HEK293 (cell line): ENCODE measurements at regions not wholly inside any gene's neighbourhood (a gene's known extent, or its start where the extent isn't known, plus 50 kb on each side); places are given as distances from the start of the nearest gene placed in this dataset.

Experiments used
- CTCF ChIA-PET: fragments of 350-600 bp; formaldehyde crosslinking; extraction: SDS; loops from one replicate; lab custom pipeline; 2021; ENCODE audit warnings: antibody characterized with exemption; lab: Yijun Ruan, JAX
- POLR2A ChIA-PET: fragments of 300-600 bp; formaldehyde crosslinking; extraction: SDS; loops from one replicate; lab custom pipeline; 2020; ENCODE audit warnings: antibody characterized with exemption, inconsistent platforms; lab: Yijun Ruan, JAX
- H3K27ac ChIP-seq: fragments of 200-500 bp; sonication (Bioruptor generic); 2 replicates; pipeline ENCODE4 v1.5.1; 2014; ENCODE audit warnings: low read depth, low read length, control low read depth, inconsistent platforms; ENCODE audit errors: extremely low read depth
- H3K36me3 ChIP-seq, 2 experiments: fragments of 200-500 bp in 1 of 2; sonication (Bioruptor generic) in 1 of 2; 1 replicate in 1 of 2; 2 replicates in 1 of 2; pipeline ENCODE4 v1.5.1; 2014 to 2017; ENCODE audit warnings: inconsistent platforms in 2 of 2, low read length in 2 of 2; ENCODE audit not compliant: control insufficient read depth in 2 of 2, insufficient read depth in 1 of 2
- H3K4me1 ChIP-seq: fragments of 200-500 bp; sonication (Bioruptor generic); 2 replicates; pipeline ENCODE4 v1.5.1; 2014; ENCODE audit warnings: mild to moderate bottlenecking, low read length, inconsistent platforms; ENCODE audit not compliant: control insufficient read depth, insufficient read depth
- H3K4me3 ChIP-seq: 2 replicates; pipeline ENCODE4 v1.5.1; 2011; ENCODE audit warnings: low read depth, mild to moderate bottlenecking, control low read depth, low read length, moderate library complexity
- H3K9me3 ChIP-seq: fragments of 200-500 bp; sonication (Bioruptor generic); 2 replicates; pipeline ENCODE4 v1.5.1; 2014; ENCODE audit warnings: low read depth, low read length, inconsistent platforms; ENCODE audit not compliant: control insufficient read depth, insufficient read depth
- FEZF1 ChIP-seq: fragments of 450-650 bp; formaldehyde crosslinking; IDR thresholded peaks from 2 replicates; pipeline ENCODE4 v1.5.1; 2016; ENCODE audit warnings: missing biosample characterization, missing genetic modification characterization
- GLIS1 ChIP-seq: fragments of 450-650 bp; formaldehyde crosslinking; IDR thresholded peaks from 2 replicates; pipeline ENCODE4 v1.5.1; 2016; ENCODE audit warnings: missing biosample characterization, missing genetic modification characterization
- WT1 ChIP-seq: fragments of 450-650 bp; formaldehyde crosslinking; IDR thresholded peaks from 2 replicates; pipeline ENCODE4 v1.5.1; 2016; ENCODE audit warnings: missing biosample characterization, missing genetic modification characterization
- ZBTB21 ChIP-seq: fragments of 450-650 bp; formaldehyde crosslinking; IDR thresholded peaks from 2 replicates; pipeline ENCODE4 v1.5.1; 2017; ENCODE audit warnings: missing biosample characterization, missing genetic modification characterization
- ZBTB7A ChIP-seq: fragments of 450-650 bp; formaldehyde crosslinking; IDR thresholded peaks from 2 replicates; pipeline ENCODE4 v1.5.1; 2016; ENCODE audit warnings: low read depth, missing biosample characterization, missing genetic modification characterization
- ZNF132 ChIP-seq: fragments of 450-650 bp; formaldehyde crosslinking; IDR thresholded peaks from 2 replicates; pipeline ENCODE4 v1.5.1; 2017; ENCODE audit warnings: missing biosample characterization, missing genetic modification characterization, borderline replicate concordance
- ZNF23 ChIP-seq: fragments of 450-650 bp; formaldehyde crosslinking; IDR thresholded peaks from 2 replicates; pipeline ENCODE4 v1.5.1; 2016; ENCODE audit warnings: missing biosample characterization, missing genetic modification characterization, borderline replicate concordance
- ZNF239 ChIP-seq: fragments of 450-650 bp; formaldehyde crosslinking; IDR thresholded peaks from 2 replicates; pipeline ENCODE4 v1.5.1; 2016; ENCODE audit warnings: missing biosample characterization, missing genetic modification characterization
- ZNF302 ChIP-seq: fragments of 450-650 bp; formaldehyde crosslinking; IDR thresholded peaks from 2 replicates; pipeline ENCODE4 v1.5.1; 2016; ENCODE audit warnings: missing biosample characterization, missing genetic modification characterization, low read depth
- ZNF354C ChIP-seq: fragments of 450-650 bp; formaldehyde crosslinking; IDR thresholded peaks from 2 replicates; pipeline ENCODE4 v1.5.1; 2016; ENCODE audit warnings: missing biosample characterization, missing genetic modification characterization, low read depth, borderline replicate concordance
- ZNF366 ChIP-seq: fragments of 450-650 bp; formaldehyde crosslinking; conservative IDR thresholded peaks from 2 replicates; pipeline ENCODE4 v1.5.1; 2016; ENCODE audit warnings: missing biosample characterization, missing genetic modification characterization
- ZNF423 ChIP-seq: fragments of 450-650 bp; formaldehyde crosslinking; IDR thresholded peaks from 2 replicates; pipeline ENCODE4 v1.5.1; 2016; ENCODE audit warnings: missing biosample characterization, missing genetic modification characterization
- ZNF639 ChIP-seq: fragments of 450-650 bp; formaldehyde crosslinking; IDR thresholded peaks from 2 replicates; pipeline ENCODE4 v1.5.1; 2016; ENCODE audit warnings: missing biosample characterization, missing genetic modification characterization
- ZNF76 ChIP-seq: fragments of 450-650 bp; formaldehyde crosslinking; IDR thresholded peaks from 2 replicates; pipeline ENCODE4; 2016; ENCODE audit warnings: low read depth, missing biosample characterization, missing genetic modification characterization, borderline replicate concordance
- ZSCAN23 ChIP-seq: fragments of 450-650 bp; formaldehyde crosslinking; IDR thresholded peaks from 2 replicates; pipeline ENCODE4 v1.5.1; 2016; ENCODE audit warnings: missing biosample characterization, missing genetic modification characterization
- ZSCAN30 ChIP-seq: fragments of 450-650 bp; IDR thresholded peaks from 2 replicates; pipeline ENCODE4 v1.5.1; 2018; ENCODE audit warnings: missing biosample characterization, mild to moderate bottlenecking, missing genetic modification characterization, moderate library complexity
- TF ChIP-seq, protein P1 (sequence below): fragments of 450-650 bp; formaldehyde crosslinking; IDR thresholded peaks from 2 replicates; pipeline ENCODE4 v1.5.1; 2016; ENCODE audit warnings: missing biosample characterization, missing genetic modification characterization
- TF ChIP-seq, protein P2 (sequence below): fragments of 450-650 bp; IDR thresholded peaks from 2 replicates; pipeline ENCODE4 v1.5.1; 2018; ENCODE audit warnings: missing biosample characterization, missing genetic modification characterization
- TF ChIP-seq, protein P3 (sequence below): fragments of 450-650 bp; formaldehyde crosslinking; IDR thresholded peaks from 2 replicates; pipeline ENCODE4 v1.5.1; 2016; ENCODE audit warnings: missing biosample characterization, missing genetic modification characterization

GRCh38 chr18:27652480-27653121, 467.5 kb upstream of the CHST9 start:
- TF ChIP-seq ZNF423 (tag by site-specific recombination) (no peak), ZNF132 (tag by site-specific recombination) (no peak), GLIS1 (tag by site-specific recombination) (no peak), WT1 (tag by site-specific recombination) (no peak)
- Histone ChIP-seq H3K27ac (no peak overlapping the region), H3K4me3 (no peak overlapping the region), H3K4me1 (no peaks in the 10 kb centered on the region), H3K9me3 (no peaks in the 10 kb centered on the region), H3K36me3 (no peaks in the 10 kb centered on the region)
- ChIA-PET POLR2A (no interaction called here), CTCF (interaction anchor here (0.5 to 0.6 kb wide), 2 partner anchors 10 to 774 kb away, joined by 3 read pairs; no protein-coding TSS in a partner anchor)

DNA sequence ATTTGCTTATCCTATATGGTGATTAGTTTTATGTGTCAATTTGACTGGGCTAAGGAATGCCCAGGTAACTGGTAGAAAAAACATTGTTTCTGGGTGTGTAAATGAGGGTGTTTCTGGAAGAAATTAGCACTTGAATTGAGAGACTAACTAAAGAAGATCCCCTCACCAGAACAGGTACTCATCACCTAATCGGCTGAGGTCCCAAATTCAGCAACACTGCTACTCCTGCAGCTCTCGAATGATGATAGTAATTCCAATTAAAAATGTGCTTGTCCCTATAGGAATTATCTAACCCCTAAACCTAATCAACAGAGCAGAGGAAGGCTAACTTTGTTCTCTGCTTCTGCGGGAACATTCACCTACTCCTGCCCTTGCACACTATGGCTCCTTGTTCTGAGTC, 464.5 kb upstream of the CHST9 start:
- ChIA-PET CTCF (interaction anchor here (0.7 to 0.9 kb wide), 2 partner anchors 27 to 36 kb away, joined by 3 read pairs; no protein-coding TSS in a partner anchor), POLR2A (no interaction called here)

More for the DNA sequence above, 464.5 kb upstream of the CHST9 start:
- H3K4me3 ChIP-seq = no peak overlapping the region
- no peaks in the 10 kb centered on the region for H3K9me3 ChIP-seq
- no peak overlapping the region for H3K27ac ChIP-seq
- H3K36me3 ChIP-seq = no peaks in the 10 kb centered on the region
- TF ChIP-seq ZBTB21 (tag by site-specific recombination) = no peak
- TF ChIP-seq ZNF366 = no peak
- TF ChIP-seq ZSCAN23 (tag by site-specific recombination) = no peak
- TF ChIP-seq ZNF239 = no peak
- no peak for TF ChIP-seq FEZF1 (tag by site-specific recombination)
- TF ChIP-seq ZSCAN30 (tag by site-specific recombination) = no peak
- no peak for TF ChIP-seq ZNF76 (tag by site-specific recombination)
- no peak for TF ChIP-seq ZNF302 (tag by site-specific recombination)
- TF ChIP-seq ZNF23 = no peak
- TF ChIP-seq, protein P1, sequence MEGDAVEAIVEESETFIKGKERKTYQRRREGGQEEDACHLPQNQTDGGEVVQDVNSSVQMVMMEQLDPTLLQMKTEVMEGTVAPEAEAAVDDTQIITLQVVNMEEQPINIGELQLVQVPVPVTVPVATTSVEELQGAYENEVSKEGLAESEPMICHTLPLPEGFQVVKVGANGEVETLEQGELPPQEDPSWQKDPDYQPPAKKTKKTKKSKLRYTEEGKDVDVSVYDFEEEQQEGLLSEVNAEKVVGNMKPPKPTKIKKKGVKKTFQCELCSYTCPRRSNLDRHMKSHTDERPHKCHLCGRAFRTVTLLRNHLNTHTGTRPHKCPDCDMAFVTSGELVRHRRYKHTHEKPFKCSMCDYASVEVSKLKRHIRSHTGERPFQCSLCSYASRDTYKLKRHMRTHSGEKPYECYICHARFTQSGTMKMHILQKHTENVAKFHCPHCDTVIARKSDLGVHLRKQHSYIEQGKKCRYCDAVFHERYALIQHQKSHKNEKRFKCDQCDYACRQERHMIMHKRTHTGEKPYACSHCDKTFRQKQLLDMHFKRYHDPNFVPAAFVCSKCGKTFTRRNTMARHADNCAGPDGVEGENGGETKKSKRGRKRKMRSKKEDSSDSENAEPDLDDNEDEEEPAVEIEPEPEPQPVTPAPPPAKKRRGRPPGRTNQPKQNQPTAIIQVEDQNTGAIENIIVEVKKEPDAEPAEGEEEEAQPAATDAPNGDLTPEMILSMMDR (tag by site-specific recombination) = no peak
- TF ChIP-seq, protein P2, sequence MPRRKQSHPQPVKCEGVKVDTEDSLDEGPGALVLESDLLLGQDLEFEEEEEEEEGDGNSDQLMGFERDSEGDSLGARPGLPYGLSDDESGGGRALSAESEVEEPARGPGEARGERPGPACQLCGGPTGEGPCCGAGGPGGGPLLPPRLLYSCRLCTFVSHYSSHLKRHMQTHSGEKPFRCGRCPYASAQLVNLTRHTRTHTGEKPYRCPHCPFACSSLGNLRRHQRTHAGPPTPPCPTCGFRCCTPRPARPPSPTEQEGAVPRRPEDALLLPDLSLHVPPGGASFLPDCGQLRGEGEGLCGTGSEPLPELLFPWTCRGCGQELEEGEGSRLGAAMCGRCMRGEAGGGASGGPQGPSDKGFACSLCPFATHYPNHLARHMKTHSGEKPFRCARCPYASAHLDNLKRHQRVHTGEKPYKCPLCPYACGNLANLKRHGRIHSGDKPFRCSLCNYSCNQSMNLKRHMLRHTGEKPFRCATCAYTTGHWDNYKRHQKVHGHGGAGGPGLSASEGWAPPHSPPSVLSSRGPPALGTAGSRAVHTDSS (tag by site-specific recombination) = no peak
- TF ChIP-seq ZBTB7A (tag by site-specific recombination) = no peak
- TF ChIP-seq ZNF354C (tag by site-specific recombination) = no peak
- TF ChIP-seq, protein P3, sequence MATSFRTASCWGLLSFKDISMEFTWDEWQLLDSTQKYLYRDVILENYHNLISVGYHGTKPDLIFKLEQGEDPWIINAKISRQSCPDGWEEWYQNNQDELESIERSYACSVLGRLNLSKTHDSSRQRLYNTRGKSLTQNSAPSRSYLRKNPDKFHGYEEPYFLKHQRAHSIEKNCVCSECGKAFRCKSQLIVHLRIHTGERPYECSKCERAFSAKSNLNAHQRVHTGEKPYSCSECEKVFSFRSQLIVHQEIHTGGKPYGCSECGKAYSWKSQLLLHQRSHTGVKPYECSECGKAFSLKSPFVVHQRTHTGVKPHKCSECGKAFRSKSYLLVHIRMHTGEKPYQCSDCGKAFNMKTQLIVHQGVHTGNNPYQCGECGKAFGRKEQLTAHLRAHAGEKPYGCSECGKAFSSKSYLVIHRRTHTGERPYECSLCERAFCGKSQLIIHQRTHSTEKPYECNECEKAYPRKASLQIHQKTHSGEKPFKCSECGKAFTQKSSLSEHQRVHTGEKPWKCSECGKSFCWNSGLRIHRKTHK (tag by site-specific recombination) = no peak
- no peak for TF ChIP-seq ZNF639 (tag by site-specific recombination)
- no peaks in the 10 kb centered on the region for H3K4me1 ChIP-seq
